DMS53 (cell line): ENCODE measurements at regions not wholly inside any gene's neighbourhood (a gene's known extent, or its start where the extent isn't known, plus 50 kb on each side); places are given as distances from the start of the nearest gene placed in this dataset.

ENCODE experiments used
- DNase-seq: peaks from one replicate; lab custom pipeline; 2025; lab: John Stamatoyannopoulos, UW

GRCh38 chr5:133769842-133770241, 157.5 kb upstream of the FSTL4 start:
- DNase-seq: no peak

DNA sequence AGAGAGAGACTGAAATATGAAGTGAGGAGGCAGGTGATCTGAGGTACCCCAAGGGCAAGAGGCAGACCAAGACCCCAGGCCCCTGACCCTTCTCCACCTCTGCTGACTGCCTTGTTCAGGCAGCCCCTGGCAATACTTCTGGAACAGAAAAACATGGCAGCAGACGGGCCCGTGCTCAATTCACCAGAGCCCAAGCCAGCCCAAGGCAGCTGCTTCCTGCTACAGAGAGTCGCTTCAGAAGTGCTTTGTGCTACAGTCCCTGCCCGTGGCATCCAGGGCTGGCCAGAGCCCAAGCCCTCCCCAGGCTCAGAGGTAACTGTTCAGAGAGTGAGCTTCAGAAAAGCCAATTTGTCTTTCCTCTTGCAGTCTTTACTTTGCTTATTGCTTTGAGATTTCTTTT, 151.4 kb upstream of the FSTL4 start:
- no peak for DNase-seq

DNA sequence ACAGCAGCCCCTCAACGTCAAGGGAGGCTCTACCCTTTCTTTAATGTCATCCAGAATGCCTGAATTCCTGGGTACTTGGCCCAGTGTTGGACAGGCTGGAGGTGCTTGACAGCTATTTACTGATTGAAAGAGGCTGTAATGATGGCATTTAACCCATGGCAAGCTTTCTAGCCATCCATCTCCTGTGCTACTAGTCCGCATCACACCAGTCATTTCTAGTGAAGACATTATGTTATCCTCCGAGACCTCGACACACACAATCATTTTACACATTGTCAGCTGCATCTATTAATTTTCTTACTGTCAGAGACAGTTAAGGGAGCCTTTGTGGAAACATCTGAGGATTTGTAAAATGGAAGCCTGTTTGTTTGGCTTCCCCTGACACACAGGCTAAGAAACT, 149.3 kb upstream of the FSTL4 start:
- DNase-seq: no peak

DNA sequence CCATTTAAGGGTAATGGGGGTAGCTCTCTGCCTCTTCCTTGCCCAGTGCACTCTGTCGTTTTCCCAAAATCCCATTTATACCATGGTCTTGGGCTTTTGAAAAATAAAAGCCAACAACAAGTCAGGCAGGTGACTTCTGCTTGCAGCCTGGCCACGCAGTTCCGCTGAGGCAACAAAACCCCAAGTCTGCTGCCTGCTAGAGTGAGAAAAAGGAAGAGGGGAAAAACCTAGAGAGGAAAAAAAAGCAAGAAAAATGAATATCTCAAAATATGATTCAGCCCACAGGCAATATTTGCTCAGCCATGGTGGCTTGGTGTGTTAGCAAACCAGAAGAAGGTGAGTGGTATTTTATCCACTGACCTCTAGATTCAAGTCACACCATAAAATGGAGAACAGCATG, 148.2 kb upstream of the FSTL4 start:
- DNase-seq: no peak

GRCh38 chr5:133758641-133759040, 146.3 kb upstream of the FSTL4 start:
- no peak for DNase-seq

GRCh38 chr5:133757396-133757945, 145.1 kb upstream of the FSTL4 start:
- DNase-seq: no peak

DNA sequence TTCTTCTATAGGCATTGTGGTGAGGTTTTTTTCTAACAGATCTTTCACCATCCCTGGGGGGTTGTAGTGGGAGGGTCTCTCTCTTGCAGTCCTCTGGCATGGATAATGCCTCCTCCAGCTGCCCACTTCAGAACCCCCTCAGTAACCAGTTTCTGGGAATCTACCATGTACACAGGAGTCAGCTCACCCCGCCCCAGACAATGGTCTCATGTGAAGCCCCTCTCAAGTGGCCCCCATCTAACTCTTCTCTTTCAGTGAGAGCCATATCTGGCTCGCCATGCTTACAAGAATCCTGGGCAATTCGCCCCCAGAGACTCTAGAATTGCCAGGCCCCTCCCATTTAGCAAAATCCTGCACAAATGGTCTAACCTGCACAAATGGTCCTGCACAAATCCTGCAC, 144.4 kb upstream of the FSTL4 start:
- DNase-seq: no peak

GRCh38 chr5:133756036-133756435, 143.7 kb upstream of the FSTL4 start:
- DNase-seq: no peak

GRCh38 chr5:133754575-133755169, 142.3 kb upstream of the FSTL4 start:
- DNase-seq: peak; percentile 81

DNA sequence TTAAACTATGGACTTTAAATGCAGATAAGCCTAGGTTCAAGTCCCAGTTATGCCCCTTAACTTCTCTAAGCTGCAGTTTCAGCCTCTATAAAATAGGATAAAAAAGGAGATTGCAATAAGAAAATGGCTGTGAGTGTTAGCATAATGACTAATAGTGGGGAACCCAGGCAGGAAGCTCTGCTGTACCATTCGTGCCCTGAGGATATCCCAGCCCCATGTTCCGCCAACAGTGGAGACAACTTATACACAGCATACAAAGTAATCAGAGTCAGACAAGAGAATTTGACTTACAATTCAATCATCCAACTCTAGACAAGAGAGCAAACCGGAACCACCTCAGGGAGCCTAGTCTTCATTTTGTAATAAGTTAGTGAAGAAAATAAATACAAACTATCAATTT, 141.5 kb upstream of the FSTL4 start:
- DNase-seq: peak; percentile 28

DNA sequence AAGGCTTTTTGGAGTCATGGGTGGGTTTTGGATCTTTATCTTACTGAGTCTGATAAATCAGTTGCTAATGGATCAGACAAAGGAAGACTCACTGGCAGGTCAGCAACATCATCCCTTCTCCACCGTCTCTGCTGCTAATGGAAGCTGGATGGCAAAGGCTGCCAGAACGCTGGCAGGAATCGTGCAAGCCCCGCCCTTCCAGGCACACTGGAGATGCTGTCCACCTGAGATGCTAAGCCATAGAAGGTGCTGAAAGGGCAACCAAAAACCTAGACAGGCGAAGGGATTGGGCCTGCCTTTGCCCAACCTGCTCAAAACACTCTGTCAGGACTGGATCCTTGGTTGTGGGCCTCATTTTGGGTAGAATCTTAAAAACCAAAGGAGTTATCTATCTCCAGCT, 139.5 kb upstream of the FSTL4 start:
- no peak for DNase-seq

- DNase-seq: no peak
Measured at GRCh38 chr5:133751421-133751820, 139.1 kb upstream of the FSTL4 start.

GRCh38 chr5:133750856-133751255, 138.5 kb upstream of the FSTL4 start:
- DNase-seq: no peak

GRCh38 chr5:133750356-133750755, 138.0 kb upstream of the FSTL4 start:
- DNase-seq: no peak

DNA sequence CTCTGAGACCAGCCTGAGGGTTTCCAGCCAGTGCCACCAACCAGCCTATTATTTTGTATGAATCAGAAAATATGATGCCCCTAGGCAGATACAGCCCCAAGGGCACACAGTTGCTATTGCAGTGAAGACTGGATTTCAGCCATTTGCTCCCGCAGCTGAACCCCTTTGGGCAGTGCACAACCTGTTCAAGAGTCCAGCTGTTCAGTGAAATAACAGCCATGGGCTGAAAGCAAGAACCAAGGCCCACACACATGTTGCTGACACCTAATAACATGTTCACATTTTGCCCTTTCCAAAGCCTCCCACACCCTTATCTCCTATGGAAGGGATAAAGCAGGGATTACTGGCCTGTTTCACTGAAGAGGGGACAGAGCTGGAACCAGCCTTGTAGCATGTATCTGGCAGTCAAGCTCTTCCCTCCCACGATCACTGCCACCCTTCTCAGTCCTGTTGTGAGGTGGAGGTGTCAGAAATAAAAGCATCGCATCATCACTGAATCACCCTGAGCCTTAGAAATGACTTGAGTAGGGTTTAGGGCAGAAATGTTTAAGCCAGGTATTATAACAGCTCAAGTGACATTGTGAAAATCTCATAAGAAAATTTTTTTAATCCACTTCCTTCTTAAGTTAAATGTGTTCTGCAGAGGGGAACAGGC, 137.1 kb upstream of the FSTL4 start:
- DNase-seq: no peak

DNA sequence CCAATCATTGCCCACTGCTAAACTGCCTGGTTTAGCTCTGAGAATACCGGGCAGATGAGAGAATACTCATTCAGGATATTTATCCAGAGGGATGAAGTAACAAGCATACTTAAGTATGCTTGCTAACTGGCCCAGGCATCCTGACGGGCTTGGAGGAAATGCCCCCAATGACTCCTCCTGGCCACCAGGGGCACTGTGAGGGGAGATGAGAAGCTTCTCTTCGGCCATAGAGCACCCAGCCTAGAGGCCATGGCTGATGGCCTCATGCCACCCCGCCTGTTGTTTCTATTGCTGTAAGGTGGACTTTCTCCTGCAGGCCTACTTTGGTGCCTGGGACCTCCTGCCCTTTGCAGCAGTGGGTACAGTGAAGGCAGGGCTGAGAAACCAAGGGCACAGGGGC, 134.5 kb upstream of the FSTL4 start:
- peak; percentile 67 for DNase-seq

DNA sequence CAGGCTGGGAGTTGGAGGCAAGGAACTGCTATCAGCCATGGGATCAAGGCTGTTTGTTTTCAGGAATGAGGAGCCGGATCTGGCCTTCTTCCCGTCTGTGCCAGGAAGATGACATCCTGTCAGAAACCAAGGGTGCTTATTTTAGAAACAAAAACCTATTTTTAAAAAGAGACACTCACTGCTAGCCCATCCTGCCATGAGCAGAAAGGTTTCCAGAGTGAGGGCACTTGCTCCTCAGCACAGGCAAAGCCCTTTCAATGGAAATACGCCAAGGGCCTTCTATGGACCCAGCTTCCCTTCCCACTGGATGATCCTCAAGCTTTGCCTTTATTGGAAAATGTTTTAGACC, 132.6 kb upstream of the FSTL4 start:
- DNase-seq: no peak

- no peak for DNase-seq
Measured at GRCh38 chr5:133744051-133744959, 132.0 kb upstream of the FSTL4 start.

- DNase-seq: peak; percentile 80
Measured at GRCh38 chr5:133742431-133742988, 130.2 kb upstream of the FSTL4 start.

GRCh38 chr5:133741818-133742355, 129.5 kb upstream of the FSTL4 start:
- DNase-seq: no peak

DNA sequence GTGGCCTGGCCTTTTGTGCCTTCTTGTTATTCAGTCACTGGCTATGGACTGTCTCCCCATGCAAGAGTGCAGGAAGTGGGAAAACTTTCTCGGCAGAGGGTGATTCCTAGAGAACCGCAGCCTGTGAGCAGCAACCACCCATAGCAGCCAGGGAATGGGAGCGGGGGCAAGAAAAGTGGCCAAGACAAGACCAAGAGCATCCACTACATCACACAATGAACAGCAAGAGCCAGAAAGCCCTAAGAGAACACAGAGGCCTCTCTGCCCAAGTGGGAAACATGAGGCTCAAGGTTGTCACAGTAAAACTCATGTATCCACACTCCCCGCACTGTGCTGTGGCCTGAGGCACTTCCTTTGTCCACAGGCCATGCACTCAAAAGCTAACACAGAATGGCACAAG, 129.1 kb upstream of the FSTL4 start:
- DNase-seq: no peak

- no peak for DNase-seq
Measured at GRCh38 chr5:133739181-133739780, 126.9 kb upstream of the FSTL4 start.
